GM18909 (cell line): ENCODE measurements at regions not wholly inside any gene's neighbourhood (a gene's known extent, or its start where the extent isn't known, plus 50 kb on each side); places are given as distances from the start of the nearest gene placed in this dataset.

Experiments used
- ATAC-seq: cut with Tn5 transposase; IDR thresholded peaks from one replicate; pipeline ENCODE4 v1.9.1; 2021; ENCODE audit warnings: mild to moderate bottlenecking; ENCODE audit not compliant: unreplicated experiment, poor library complexity

DNA sequence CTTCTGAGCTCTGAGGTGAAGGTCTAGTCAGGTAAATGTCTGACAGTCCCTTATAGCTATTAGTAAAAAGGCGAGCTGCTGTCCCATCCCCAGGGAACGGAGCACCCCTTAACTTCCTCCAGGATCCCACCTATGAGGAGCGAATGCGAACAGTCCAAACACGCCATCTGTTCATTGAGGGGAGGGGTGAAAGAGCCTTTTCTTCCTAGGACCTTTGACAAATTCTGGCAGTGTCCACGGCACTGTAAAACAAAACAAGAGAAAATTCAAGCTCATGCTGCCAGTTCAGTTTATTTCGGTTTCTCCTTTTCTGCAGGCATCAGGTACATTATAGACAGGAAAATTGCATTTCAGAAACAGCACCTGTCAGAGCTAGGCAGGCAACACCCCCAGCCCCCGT lies 253.8 kb upstream of the CADM1 start:
- no peak for ATAC-seq

DNA sequence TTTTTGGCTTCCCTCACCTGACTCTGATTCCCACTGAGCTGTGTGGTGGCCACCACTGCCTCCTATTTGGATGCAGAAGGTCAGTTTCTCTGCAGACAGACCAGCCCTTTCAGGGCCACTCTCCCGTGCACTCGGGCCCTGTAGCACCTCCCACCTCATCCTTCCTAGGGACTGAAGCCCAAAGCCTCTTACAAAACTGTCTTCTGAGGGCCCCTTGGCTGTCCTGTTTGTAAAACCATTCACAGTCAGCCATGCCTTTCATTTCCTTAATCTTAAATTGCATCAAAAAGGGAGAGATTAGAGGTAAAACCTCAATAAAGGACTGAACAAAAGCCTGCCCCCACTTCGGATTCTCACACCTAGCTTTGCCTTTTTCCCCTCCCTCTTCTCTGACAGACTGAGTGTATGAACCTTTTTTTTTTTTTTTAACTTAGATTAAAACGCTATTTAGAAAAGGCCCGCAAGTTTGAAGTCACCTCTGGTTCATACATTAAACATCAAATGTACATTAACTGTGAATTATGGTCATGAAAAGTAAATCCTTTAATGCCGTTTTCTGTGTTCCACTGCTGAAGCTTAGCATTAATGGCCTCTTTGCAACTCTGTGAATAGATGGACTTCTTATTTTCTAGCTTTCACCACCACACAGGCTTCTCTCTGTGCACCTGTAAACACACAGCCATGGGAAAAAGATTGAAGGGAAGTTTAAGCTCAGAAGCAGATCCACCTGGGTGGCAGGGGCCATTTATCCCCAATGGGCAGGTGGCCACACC lies 247.2 kb upstream of the CADM1 start:
- no peak for ATAC-seq

DNA sequence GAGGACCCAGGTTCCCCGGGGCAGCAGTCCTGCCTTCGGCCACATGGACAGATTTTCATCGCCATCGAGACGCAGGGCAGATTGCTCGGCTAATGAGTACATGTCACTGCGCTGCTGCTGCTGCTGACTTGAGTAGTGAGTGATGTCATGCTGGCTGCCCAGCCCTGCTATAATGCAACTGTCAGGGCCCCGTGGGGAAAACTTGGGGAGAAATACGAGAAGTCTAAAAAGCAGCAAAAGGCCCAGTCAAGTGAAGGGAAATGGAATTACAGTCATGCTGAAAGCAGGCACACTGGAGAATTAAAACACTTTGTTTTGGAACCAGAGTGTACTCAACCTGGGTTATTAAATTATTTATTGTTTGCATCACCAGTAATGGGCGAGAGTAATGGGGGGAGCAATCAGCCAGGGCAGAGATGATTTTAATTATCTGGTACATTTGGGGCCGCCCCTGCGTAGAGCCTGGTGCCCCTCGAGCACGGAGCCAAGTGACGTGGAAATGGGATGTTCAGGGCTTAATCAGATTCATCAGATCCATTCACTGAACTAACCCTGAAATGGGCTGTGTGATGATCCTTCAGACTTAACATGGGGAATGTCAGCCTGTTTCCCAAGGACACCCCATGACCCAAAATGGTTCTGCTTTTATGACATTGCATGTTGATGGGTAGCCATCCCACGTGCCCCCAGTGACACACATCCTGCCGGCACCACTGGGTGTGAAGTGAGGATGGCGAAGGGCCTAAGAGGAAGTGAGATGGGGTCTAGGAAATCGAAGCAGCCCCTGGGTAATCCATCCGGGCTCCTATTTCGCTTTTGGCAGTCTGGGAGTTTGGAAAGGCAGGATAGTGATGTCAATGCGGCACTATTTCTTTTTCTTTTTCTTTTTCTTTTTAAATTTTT lies 241.6 kb upstream of the CADM1 start:
- ATAC-seq: no peak

DNA sequence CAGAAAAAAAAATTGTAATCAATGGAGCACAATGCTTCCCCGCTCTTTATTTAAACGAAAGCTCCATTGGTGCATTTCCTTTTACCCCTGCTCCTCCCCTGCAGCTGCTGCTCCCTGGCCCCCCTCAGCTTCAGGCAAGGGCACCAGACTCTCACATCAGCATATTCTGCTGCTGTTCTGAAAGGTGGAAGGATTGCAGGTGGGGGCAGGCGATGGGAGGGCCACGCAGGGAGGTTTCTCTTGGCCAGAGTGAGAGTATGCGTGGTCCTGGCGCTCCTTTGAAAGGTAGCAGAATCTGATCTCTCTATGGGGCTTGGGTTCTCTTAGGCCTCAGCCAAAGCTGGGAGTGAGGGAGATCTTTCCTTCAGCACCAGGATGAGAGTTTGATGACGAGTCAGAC lies 240.9 kb upstream of the CADM1 start:
- no peak for ATAC-seq

DNA sequence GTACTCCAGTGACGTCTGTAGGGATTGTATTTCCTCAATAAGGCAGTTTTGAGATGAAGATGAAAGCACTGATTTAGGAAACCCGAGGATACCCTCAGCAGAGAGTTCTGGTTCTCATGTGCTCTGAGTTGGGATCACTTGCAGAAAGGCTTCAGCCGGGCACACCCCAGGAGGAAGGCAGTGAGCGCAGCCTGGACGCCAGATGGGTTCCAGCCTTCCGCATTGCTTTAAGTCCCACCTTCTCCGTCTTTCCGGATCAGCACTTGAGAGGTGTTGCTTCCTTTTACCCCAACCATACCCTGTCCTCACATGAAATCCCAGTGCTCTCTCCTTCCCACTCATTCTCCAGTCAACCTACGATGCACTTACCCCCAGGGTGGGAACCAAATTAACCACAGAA lies 239.5 kb upstream of the CADM1 start:
- ATAC-seq: no peak

DNA sequence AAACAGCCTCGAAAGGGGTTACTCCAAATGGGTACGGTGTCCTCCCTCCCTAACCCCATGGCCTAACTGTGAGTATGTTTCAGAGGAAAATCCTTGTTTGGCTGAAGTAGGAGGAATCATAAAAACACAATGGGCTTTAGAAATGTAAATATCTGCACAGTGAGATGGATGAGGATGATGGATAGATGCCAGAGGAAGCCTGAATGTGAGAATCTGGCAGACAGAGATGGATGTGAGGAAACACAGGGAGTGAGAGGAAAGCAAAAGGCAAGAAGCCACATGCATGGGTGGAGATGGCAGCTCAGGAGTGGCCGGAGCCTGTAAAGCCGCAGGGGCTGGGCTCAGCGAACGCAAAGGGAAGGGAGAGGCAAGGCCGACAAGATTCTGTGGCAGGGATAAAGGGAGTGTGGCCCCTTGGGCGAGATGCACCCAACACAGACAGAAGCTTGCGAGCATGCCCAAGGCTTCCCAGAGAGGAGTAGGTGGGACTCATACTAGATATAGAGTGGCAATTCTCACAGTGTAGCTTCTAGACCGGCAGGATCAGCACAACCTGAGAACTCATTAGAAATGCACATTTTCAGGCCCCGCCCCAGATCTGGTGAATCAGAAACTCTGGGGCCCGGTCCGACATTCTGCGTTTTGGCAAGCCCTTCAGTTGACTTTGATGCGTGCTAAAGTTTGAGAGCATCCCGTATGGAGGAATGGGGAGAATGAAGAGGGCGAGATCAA lies 237.3 kb upstream of the CADM1 start:
- ATAC-seq: no peak

DNA sequence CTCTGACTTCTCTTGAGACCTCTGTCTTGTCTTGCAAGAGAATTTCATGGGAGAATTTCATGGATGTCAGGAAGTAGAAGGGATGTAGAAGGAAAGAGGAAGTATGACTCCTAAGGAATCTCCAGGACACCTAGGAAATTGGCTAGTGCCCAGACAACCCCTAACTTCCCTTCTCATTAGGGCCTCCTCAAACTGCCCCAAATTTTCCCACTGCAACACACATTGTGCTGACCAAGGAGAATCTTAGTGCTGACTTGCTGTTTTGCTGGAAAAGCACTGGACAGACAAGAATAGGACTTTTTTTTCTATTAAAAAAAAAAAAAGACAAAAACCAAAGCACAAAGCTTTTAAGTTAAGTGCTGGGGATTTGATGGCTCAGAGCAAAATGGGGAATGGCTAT lies 236.1 kb upstream of the CADM1 start:
- ATAC-seq: no peak

DNA sequence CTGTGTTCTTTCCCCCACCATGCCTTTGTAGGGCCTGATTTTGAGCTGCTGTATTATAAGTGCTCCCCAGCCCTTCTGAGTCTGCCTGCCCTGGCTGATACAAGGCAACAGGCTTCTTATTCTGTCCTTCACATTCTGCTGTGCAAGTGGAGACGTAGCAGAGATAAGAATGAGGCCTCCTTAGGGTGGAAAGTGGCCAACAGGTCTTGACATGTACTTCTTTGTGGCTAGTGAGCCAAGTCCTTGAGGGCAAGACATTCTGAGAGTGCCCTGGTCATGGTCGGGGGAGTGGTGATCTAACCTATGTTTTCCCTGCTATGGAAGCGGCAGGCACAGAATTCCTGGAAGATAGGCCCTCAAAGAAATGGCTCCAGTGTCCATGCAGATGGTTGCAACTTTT lies 235.7 kb upstream of the CADM1 start:
- no peak for ATAC-seq

DNA sequence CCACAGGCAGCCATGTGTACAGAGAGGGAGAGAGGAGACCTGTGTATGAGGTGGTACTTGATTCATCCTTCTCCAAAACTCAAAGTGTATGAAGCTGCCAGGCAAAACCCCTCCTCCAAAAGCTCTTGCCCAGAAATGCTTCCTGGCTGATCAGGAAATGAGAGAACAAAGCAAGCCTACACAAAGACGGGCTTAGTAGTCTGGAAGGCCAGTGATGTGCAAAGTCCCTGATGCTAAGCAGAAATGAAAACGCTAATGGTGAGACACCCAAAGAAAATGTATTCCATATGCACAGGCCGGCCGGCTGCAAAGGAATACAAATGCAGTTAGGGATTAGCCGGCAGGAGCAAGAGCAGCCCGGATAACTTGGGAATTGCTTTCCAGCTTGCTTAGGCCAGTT lies 234.9 kb upstream of the CADM1 start:
- no peak for ATAC-seq

DNA sequence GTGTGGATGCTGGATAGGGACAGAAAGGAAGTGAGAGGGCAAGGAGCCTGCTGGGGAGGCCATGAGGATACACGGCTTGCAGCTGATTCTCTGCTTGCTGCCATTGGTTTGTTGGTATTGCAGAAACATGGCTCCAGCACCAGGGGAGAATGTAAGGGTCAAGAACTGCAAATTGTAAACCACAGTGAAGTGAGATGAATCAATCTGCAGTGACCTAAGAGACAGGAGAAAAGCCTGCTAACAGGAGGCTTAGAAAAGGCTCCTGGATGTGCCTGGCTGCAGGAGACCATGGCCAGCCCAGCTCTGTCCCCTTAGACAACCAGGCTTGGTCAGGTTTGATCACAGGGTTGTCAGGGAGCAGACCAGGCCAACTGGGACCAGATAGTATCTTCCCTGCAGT lies 233.7 kb upstream of the CADM1 start:
- no peak for ATAC-seq

DNA sequence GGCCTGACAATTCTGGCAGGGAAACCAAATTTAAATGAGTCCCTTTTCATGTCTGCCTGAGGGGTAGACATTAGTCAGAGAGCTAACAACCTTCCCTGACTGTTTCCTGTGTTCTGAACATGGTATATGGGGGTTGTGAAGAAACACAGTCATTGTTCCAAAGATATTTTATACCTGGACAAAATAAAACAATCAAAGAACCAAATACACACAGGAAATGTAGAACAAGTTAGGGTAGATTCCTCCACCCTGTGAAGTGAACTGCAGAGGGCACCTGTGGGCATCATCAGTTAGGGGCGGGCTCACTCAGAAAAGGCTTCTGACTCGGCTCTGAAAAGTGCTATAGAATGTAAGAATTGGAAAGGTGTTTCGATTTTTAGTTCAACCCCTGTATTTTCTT lies 231.9 kb upstream of the CADM1 start:
- no peak for ATAC-seq

DNA sequence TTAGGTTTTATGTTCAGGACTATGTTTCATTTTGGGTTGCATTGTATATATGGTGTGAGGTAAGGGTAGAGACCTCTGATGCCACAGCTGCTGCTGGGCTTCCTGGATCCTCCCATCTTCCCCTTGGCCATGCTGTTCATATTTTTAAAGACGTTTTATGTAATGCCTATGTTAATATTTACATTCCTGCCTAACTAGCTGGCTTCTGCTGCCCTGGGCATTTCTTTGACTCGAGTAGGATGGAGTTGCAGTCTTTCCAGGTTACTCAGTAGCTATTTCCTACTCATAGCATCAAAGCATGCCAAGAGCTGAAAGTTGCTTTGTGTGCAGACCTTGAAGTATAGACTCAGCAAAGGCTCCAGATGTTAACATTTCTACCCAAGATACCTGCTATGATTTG lies 220.5 kb upstream of the CADM1 start:
- ATAC-seq: no peak

DNA sequence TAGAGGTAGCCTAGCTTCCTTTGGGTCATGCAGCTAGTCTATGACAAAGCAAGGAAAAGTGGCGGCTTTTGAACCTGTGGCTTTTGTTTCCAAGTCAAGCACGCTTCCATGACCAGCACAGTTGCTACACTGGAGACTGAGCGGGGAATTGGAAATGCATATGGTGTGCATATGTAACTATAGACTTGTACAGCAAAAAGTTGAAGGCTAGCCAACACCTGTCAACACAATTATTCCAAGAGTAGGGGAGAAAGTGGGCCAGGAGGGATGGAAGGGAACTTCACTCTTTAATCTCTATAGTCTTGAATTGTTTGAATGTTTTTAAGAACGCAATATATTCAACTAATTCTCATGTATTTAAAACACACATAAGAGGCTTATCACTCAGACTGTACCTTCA lies 218.5 kb upstream of the CADM1 start:
- no peak for ATAC-seq

DNA sequence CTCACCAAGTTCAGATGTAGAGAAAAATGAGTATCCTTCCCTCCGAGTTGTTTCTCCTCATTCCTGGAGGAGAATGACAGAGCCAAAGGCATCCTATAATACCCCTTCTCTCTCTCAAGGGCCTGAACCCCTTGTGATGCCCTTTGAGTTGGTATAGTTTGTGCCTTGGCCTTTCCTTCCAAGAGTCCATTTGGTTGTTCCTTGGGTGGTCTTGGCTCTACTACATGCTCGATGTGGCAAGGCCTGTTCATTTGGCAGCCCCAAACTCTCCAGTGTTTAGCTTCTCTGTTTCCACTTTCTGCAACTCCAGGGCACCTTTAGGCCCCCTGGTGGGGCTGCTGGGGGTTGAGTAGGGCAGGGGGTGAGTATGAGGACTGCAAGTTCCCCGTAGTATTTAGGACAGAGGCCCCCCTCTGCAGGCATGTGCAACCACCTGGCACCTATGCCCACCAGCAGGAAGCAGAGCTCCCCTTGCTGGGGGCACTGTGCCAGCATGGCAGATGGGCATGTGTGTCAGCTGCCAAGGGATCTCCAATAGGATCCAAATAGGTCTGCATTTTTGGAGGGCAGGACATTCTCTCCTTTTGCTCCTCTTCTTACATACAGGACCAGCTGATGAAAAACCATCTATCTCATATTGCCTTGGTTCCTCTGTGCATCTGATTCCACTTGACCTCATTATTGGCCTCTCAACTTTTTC lies 217.2 kb upstream of the CADM1 start:
- no peak for ATAC-seq

DNA sequence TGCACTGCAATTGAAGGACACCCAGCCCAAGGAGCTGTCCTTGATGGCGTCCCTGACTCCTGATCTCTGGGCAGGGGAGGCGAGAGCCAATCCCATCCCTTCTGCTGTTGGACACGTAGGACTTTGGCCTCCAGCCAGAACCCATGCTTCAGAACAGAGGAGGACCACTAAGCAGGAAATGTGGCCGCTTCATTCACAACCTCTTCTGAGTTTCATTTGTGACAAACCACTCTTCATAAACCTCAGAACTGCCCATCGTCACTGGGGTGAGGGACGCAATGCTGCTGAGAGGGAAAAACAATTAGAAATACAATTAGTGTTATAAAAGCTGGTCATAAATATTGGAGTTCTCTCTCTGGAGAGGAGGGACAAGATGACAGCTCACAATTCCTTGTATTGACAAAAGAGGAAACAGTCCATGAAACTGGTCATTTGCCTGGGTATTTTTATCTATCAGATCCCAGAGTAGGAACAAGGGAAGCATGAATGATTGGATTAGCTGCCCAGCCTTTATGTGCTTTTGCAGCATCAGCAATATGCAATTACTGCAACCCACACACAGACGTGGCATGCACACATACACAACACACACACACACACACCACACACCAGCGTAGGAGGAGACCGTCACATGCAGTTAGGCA lies 216.5 kb upstream of the CADM1 start:
- ATAC-seq: no peak

DNA sequence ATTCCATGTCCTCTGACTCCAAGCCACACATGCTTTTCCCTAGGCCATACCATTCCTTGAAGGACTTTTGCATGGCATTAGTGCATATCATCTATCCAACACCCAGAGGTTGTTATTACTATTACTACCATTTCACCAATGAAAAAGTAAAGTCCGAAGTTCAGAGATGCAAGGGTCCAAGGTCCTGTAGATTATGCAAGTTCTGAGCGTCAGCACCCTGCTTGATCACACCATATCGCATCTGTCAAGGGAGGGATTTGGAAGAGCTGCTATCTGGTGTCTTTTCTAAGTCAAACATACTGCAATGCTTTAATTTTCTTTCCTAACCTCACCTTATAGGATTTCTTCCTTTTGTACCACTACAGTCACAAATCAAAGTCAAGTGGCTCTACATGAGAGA lies 214.7 kb upstream of the CADM1 start:
- ATAC-seq: no peak

DNA sequence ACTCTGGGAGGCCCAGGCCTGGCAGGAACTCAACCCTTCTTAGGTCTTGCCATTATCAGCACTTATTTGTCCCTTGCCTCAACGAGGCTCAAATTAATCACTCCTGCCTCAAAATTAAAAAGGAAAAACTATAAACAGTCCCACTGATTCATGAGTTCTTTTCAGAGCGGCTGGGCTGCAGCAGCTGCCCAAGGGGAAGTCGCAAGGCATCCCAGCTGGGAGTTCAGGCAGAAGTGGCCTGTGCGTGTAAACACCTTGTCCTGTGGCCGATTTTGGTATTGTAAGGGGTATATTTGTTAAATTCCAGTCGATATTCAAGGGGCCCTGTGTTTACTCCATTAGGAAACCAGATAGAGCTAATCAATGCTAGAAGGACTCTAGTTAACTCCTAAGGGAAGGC lies 213.9 kb upstream of the CADM1 start:
- ATAC-seq: no peak

DNA sequence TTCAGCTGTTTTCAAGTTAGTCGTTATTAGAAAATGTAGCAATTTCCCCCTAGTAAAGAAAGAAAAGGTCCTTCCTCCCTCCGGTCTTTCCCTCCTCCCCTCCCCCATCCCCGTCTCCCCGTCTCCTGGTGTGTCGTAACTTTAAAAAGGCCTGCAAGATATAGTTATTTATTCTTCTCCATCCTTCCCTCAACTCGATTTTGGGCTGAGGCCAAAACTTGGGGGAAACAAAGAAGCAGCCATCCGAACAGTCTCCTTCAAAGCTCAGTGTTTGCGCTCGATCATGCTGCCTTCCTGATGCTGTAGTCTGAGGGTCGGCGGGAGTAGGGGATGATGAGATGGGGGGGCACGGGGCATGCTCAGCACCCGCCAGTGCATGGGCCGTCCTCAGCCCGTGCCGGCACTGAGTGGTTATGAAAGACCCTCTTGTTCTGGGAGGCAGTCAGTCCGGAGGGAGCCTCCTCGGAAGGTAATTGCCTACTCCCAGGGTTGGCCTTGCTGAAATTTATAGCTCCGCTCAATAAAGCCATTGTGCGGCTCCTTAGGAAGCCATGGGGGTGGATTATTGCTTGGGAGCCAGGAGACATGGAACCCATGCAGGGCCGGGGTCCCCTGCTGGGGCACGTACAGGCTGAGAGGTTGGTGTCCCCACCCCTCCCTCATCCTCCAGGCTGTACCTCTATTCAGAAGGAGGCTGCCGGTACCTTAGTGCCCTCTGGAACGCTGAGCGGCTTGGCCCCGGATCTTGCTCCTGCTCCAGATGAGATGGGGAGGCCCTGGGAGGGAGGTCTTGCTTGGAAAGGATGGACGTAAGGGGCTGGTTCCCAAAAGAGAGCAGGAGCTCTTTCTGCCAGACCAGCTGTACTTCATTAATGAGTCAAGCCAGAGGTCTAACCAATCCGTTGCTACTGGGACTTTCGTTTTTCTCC lies 212.7 kb upstream of the CADM1 start:
- ATAC-seq: no peak

DNA sequence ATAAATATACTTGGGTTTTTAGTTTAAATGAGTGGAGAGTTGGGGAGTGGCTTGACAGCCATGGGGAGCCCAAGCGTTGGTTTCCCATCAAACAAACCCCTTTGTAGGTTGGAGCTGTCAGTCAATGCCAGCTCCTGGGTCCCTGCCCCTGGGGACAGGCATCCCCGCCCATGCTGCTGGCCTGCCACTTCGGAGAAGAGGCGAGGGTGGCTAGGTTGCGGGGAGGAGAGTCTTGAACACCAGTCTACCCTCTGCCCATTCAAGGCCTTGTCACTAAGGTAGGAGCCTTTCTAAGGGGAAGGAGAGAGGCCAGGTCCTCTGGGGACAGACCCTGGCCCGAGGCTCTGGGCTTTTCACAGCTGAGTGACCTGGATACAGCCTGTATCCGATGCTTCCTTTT lies 211.9 kb upstream of the CADM1 start:
- no peak for ATAC-seq
